Occipital lobe (tissue), 1 donor: ENCODE measurements at regions not wholly inside any gene's neighbourhood (a gene's known extent, or its start where the extent isn't known, plus 50 kb on each side); places are given as distances from the start of the nearest gene placed in this dataset.

Experiments used
- DNase-seq: peaks from one replicate; lab custom pipeline; 2025; lab: John Stamatoyannopoulos, UW

DNA sequence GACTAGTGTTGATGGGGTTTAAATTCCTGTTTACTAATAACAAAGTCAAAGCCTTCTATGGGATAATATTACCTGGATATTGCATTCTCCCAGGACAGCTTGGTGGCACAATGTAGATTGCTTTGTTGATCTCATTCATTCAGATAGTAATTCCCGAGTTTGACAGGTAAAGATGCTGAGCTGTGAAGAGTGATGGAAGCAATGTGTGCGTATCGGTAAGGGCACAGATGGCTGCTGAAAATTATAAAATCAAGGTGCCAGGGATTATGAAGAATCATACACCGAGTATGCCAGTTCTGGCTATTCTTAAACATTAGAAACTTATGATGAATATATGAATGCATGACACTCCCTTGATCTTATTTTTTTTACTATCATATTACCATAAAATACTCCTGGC is 100.6 kb upstream of the CNTNAP4 start:
- DNase-seq: no peak

DNA sequence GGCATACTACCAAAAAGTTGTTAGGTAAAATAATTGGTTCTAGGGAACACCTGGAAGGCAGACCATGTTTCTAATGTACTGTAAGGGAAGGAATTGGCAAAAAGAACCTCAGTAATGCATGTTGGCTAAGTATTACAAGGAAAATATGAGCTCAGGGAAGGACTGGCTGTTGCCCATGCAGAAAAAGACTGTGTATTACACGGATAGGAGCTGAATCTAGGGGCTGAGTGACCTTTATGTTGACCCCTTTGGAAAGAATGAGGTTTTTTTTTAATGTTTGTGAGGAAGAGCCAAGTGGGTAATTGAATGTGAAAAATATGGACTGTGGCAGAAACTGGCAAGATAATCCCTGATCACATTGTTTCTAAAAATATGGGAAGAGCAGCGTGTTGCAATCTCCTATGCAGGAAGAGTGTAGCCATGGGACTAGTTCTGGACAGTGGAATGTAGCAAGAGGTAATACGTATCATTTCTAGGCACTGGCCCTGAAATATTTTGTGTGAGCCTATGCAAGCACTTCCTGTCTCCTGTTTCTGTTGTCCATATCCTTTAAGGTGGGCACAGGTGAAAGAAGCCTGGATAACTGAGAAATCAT is 95.1 kb upstream of the CNTNAP4 start:
- no peak for DNase-seq

DNA sequence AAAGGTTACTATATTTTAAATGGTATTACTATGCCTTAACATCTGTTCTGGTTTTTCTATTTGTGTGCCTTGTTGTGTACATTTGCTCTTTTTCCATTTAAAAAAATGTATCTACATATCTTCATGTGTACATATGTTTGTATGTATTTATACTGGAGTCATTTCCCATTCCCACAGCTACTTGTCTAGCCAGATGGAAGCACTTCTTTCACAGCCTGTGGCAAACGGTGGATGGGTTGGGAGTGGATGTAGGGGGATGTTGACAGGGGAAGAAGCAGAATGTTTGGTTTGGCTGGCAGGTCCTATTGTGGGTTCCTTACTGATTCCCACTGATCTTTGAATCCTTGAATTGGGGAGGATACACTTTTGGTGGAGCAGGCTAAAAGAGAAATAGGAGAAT is 93.6 kb upstream of the CNTNAP4 start:
- DNase-seq: no peak

DNA sequence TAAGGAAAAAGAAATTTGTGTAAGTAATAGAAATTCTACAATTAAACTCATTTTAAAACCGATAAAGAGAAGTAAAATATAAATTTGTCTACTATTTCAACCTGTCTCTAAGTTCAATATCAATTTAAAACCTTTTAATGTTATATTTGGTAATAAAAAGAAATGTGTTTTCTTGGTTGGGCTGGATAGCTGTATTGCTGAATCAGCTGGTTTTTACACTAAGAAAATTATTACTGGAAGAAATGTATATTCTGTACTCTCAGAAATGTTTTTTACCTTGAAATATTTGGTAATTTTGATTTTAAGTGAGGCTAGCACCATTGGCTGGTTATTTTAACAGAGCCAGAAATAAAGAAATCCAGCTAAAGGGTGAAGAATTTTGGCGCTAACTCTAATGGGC is 87.1 kb upstream of the CNTNAP4 start:
- DNase-seq: no peak

DNA sequence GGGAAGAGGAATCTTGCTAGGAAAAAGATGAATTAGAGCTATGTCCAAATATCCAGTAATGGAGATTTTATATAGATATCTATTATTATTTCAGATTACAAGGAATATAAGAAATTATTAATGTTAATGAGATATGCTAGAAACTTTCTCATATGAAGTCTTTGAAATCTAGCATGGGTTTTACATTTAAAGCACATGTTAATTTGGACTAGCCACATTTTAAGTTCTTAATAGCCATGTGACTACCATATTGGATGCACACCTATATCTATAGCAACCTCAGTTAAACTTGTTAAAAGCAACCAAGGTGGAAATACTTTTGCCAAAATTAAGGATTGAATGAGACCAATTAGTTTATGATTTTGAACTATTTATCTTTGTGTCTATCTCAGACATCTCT is 86.7 kb upstream of the CNTNAP4 start:
- DNase-seq: no peak

DNA sequence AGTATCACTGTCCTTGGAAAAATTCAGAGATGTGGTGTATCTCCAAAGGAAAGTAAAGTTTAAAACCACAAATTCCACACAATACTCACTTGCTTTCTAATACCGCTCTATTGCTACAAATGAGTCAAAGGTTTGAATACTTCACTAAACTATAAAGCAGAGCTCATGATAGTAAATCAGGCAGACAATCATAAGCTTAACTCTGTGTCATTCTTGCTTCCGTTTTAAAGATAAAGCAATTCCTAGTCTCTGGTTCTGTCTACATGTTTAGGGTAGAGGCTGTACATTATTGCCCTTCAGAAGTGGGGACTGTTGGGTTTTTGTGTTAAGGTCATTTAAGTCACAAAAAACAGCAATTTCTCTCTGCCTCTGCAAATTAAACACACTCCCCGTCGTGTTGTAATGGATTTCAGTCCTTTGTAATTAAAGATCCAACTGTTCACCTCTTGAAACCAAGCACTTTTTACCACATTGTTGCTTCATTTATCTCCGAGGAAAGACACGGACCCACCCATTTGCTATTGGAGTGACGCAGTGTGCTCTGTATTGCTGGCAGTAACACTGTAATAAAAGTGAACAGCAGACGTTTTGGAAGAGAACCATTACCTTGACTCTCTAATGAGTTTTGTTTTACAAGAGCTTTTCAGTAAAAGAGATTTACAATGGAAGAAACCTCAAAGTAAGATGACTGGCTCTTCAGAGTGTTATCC is 83.1 kb upstream of the CNTNAP4 start:
- DNase-seq: no peak

DNA sequence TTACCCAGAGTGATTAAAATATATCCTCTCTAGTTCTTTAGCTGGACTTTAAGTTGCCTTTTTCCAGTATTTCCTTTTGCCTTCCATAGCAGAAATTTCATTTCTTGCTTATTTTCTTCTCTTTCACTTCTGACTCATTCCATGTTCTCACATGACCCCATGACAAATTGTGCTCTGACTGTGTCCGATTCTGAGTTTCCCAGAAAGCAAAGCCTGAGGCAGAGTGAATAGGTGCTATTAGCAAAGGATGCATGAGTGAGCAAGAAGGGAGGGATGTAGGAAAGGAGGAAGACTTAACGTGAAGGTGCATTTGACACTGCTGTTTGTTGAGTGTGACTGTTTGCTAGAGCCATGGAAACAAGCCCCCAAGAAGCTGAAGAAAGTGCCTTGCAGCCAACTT is 82.6 kb upstream of the CNTNAP4 start:
- no peak for DNase-seq

DNA sequence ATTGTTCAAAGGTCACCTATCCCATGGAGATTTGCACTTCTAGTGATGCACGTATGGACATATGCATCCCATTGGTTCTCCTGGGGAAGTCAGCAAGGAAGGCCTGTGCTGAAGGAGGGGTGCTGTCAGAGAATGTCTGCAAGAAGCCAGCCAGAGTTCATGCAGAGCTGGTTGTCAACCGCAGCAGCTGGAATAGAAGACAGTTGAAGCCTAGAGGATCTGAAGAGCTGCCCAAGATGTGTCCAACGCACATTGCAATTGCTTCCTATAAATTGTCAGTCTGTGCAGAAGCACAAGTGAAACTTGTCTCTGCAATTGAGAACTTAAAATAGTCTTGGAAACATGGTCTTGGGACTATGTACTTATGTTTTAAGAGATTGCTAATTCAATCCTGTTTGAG is 82.1 kb upstream of the CNTNAP4 start:
- no peak for DNase-seq

DNA sequence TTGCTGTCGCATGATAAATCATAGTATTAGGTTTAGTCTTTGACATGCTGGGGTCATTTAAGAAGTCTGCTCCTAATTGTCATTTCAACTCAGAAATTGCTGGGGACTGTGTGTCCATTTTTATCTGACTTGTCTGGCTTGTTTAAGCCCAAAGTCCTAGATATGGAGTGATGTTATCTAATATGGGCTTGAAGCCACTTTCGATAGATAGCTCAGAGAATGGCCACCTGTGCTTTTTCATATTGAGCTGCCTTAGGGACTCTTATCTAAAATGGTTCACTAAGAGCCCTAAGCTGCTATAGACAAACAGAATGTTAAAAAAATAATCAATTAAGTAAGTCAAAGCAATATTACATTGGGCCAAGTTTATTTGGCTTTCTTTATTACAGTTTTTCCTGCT is 81.6 kb upstream of the CNTNAP4 start:
- DNase-seq: no peak

DNA sequence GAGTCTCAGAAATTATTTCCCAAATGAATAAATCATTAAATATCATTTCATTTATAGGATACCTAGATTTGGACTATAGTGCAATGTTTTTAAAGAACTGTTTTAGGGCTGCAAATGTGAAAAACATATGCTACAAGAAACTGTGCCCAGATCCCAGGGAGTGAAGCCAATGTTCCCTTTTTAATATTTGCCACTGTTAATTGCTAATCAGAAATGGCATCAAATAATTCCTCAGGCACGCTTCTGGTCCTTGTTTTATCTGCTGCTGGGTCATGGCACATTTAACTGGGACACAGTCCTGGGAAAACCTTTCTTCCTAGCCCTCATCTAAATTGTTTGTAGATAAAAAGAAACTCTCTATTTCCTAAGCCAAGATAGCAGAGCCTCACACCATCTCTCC is 79.3 kb upstream of the CNTNAP4 start:
- no peak for DNase-seq

DNA sequence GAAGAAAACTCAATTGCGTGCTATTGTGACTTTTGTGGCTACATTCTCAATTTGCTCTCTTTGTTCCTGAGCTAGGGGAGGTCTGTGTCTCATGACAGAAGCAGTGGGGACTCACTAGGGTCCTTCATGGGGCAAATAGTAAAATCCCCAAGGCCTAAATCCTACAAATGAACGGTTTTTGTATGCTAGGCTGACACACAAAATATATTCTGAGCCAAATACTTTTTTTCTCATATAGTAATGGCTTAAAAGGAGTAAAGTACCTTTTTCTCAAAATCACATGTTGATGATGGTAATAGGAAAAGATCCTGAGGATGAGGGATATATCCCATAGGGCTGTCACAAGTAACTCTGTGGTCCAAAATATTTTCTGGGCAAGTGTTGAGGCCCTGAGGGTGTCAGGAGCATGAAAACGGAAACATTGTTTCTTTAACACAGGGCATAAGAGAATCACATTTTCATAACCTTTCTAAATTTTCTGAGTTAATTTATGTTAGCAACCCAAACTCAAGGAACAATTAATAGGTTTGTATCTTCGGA is 77.5 kb upstream of the CNTNAP4 start:
- no peak for DNase-seq

DNA sequence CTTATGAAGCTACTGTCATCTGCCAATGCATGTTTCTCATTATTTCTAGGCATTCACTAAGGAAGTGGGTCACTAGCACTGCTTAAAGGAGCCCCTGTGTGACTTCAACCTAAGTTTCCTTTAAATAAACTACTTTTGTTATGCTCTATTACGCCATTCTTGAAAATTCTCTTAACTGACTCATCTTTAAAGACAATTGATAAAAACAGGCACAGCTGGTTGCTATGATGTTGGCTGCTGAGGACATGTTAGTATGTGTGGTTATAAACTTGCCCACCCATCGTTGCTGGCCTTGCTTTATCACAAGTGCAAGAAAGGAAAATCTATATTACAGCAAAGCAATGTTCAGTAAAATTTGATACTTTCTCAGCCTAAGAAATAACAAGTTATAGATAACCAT is 75.8 kb upstream of the CNTNAP4 start:
- DNase-seq: no peak

DNA sequence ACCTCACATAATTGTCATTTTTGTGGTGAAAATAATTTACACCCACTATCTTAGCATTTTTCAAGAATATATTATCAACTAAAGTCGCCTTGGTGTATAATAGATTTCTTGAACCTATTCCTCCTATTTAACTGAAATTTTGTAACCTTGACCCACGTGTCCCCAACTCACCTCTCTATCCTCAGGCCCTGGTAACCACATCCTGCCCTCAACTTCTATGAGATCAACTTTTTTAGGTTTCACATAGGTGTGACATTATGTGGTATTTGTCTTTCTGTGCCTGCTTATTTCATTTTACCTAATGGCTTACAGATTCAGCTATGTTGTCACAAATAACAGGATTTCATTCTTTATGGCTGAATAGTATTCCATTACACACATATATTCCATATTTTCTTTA is 73.0 kb upstream of the CNTNAP4 start:
- no peak for DNase-seq

DNA sequence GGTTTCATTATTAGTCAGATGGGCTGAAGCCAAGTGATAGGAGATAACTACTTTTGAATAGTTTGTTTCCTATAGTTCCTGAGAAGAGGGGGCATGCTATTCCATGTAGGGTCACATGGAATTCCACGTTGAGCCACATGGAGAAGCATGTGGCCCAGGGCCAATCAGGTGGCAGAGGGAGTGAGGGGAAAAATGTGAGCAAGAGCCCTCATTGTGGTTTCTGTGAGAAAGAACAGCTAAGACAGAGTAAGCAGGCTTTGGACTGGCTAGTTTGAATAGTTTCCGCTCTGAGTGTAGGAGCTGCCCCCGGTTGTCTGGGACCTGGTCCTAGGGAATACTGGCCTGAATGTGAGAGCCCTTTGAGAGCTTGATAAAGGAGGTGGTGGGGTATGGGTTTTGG is 69.9 kb upstream of the CNTNAP4 start:
- DNase-seq: no peak

DNA sequence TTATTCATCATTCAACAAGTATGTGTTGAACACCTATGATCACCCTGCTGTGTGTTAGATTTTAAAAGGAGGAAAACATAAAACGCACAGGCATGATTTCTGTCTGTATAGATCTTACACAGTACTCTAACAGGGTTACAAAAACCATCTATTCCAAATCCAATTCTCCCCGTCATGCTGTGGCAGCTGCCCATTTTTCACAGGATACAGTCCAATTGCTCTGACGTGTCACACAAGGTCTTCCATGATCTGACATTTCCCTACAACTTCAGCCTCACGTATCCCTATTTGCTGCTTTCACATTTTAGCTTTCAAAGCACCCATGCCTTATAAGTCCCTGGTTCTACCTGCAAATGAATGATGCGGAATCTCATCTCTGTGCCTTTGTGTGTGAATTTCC is 67.0 kb upstream of the CNTNAP4 start:
- no peak for DNase-seq

DNA sequence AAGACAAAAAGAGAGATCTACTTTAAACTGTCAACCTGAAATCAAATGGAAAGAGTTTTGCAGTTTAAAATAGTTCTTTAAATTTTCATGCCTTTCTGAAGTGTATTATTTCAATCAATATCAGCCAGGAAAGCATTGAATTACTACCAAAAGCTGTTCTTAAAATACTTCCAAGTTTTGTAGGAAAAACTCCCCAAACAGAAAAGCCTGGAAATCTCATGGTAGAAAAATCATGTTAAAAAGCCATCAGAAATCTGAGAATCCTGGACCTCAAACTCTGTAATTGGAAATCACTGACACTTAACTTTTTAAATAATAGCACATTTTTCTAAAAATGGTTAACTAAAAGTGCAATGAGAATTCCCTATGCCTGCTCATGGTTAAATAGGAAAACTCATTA is 63.3 kb upstream of the CNTNAP4 start:
- no peak for DNase-seq

DNA sequence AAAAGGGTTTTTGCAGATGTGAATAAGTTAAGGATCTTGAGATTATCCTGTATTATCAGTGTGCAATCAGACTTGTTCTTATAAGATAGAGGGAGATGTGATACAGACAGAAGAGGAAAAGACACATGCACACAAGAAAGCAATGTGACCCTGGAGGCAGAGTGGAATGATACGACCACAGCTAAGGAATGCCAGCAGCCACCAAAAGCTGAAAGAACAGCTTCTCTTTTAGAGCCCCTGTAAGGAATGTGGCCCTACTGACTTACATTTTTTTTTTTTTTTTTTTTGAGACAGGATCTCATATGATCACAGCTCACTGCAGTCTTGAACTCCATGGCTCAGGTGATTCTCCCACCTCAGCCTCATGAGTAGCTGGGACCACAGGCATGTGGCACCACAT is 62.3 kb upstream of the CNTNAP4 start:
- no peak for DNase-seq

DNA sequence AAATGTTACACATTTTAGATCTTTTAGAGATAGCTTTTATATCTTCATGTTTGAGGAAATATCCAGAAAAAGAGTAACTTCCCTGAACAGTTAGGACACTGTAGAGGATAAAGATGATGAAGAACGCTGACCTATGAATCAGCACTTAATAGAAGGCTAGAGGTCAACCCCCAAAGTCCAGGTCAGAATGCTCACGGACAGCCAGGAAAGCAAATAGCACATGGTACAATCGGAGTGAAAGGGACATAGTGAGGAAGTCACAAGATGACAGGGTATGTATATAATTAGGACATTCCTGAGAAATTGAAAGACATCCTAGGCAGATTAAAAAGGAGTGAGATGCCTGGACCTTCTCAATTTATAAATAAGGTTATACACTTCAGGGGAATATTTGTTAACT is 55.1 kb upstream of the CNTNAP4 start:
- no peak for DNase-seq

DNA sequence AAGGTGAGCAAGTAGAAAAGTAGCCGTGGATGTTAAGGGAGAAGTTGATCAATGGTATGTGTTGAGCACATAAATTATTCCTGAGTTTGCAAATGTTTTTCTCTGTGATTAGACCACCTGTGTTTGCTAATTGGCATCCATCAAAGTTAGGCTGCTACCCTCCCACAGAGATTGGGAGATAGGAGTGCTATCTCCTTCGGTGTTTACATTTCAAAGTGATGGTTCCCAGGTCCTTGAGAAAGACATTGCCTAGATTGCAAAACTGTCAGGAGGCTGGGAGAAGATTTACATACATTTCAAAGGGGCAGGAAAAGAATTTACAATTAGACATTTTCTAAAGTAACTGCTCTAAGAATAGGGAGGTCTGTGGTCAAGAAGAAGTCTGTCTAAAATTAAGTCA is 54.3 kb upstream of the CNTNAP4 start:
- no peak for DNase-seq

DNA sequence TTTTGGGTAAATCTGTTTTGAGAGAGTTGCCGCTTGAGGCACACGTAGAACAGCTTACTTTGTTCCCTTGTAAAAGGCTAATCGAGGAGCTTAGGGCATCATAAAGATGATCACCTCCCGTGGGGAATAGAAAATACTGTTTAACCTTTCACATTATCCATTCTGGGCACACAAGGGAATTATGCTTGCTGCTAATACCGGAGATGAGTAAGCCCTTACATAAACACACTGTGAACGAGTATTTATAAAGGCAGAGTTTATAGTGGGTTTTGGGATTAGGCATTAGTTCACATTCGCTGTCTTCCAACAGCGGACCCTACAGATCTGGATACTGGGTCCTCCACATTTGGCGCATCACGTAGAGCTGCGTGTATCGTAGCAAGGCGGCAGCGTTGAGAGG is 51.2 kb upstream of the CNTNAP4 start:
- no peak for DNase-seq

DNA sequence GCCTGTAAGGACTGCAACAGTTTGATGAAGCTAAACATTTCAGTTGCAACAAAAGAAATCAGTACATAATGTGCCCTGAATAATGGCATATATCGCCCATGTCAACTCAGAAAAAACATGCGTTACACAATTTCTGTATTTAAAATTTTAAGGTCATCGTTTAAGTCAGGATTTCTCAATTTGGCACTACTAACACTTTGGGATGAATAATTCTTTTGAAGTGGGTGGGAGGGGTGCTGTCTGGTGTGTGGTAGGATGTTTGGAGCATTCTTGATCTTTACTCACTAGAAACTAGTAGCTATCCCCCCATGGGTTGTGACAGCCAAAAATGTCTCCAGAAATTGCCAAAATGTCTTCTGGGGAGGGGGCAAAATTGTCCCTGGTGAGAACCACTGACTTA is 50.7 kb upstream of the CNTNAP4 start:
- DNase-seq: no peak
